ENCODE measurements at regions not wholly inside any gene's neighbourhood (a gene's known extent, or its start where the extent isn't known, plus 50 kb on each side); places are given as distances from the start of the nearest gene placed in this dataset.

DNA sequence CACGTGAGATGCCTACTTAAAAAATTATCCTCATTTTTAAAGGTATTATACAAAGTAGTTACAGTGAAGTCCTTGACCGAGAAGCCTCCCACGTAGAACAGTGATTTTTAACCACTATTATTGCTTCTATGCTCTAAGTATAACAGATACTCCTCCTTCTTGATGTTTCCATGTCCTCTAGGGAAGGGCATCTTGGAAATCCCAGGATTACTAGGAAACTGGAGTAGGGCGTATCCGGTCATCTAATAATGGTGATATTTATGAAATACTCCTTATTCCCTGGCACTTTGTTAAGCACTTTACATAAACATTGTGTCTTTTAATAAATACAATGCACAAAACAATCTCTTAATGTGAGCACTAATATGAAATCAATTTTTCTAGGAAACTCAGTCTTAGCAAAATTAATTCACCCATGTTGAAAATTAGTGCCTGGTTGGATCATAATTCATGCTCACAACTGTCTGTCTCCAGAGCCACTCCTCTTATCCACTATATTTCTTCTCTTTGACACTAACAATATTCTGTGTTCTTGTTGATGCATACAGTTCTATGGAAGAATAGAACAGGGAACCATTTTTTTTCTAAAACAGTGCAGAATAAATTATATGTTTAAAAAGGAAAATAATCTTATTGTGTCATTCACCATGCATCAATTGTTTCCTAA lies 128.6 kb upstream of the SEMA3E start:
- TF ChIP-seq, protein P1, sequence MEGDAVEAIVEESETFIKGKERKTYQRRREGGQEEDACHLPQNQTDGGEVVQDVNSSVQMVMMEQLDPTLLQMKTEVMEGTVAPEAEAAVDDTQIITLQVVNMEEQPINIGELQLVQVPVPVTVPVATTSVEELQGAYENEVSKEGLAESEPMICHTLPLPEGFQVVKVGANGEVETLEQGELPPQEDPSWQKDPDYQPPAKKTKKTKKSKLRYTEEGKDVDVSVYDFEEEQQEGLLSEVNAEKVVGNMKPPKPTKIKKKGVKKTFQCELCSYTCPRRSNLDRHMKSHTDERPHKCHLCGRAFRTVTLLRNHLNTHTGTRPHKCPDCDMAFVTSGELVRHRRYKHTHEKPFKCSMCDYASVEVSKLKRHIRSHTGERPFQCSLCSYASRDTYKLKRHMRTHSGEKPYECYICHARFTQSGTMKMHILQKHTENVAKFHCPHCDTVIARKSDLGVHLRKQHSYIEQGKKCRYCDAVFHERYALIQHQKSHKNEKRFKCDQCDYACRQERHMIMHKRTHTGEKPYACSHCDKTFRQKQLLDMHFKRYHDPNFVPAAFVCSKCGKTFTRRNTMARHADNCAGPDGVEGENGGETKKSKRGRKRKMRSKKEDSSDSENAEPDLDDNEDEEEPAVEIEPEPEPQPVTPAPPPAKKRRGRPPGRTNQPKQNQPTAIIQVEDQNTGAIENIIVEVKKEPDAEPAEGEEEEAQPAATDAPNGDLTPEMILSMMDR (optimal IDR thresholded peaks at IDR 0.05 in 1 of 3, IDR thresholded peaks at IDR 0.05 in 1 of 3, conservative IDR thresholded peaks at IDR 0.05 in 1 of 3; ENCODE audit: extremely low read depth in 1 of 3, insufficient read depth in 2 of 3, low read length in 3 of 3): no peak
- TF ChIP-seq EZH2 (IDR thresholded peaks at IDR 0.05; ENCODE audit: low read length): no peak
